A673 (cell line): ENCODE measurements at regions not wholly inside any gene's neighbourhood (a gene's known extent, or its start where the extent isn't known, plus 50 kb on each side); places are given as distances from the start of the nearest gene placed in this dataset.

Experiments used
- BruUV-seq: library from RNA; stranded (reverse); fragments of 400-500 nt; replicated peaks from 2 replicates; lab custom pipeline; 2021; lab: Mats Ljungman, UMichigan
- CTCF ChIA-PET: fragments of 300-600 bp; sonication (Branson Sonifier 250); formaldehyde crosslinking; loops from one replicate; lab custom pipeline; 2022; ENCODE audit warnings: antibody characterized with exemption; lab: Charles Lee
- POLR2A ChIA-PET: fragments of 300-600 bp; sonication (Branson Sonifier 250); formaldehyde crosslinking; loops from one replicate; lab custom pipeline; 2022; ENCODE audit warnings: antibody characterized with exemption; ENCODE audit not compliant: low non-redundant PET; lab: Charles Lee
- DNase-seq: peaks from one replicate; pipeline ENCODE4 v3.0.0-alpha.2; 2015; ENCODE audit warnings: low spot score
- H3K27ac ChIP-seq: fragments of 200-600 bp; sonication (generic); 2 replicates; pipeline ENCODE4 v1.5.1; 2016; ENCODE audit warnings: mixed run types, low read depth, mild to moderate bottlenecking, mixed read lengths, antibody characterized with exemption, low read length; ENCODE audit not compliant: poor library complexity, severe bottlenecking
- H3K27me3 ChIP-seq: fragments of 200-600 bp; sonication (generic); replicated peaks from 2 replicates; pipeline ENCODE4 v1.6.1; 2017; ENCODE audit warnings: mixed run types, low read depth, mild to moderate bottlenecking, mixed read lengths, antibody characterized with exemption, low read length; ENCODE audit not compliant: insufficient read depth, poor library complexity
- H3K36me3 ChIP-seq: fragments of 200-600 bp; sonication (generic); 2 replicates; pipeline ENCODE4 v1.6.1; 2016; ENCODE audit warnings: mixed run types, mild to moderate bottlenecking, mixed read lengths, antibody characterized with exemption, low read length; ENCODE audit not compliant: insufficient read depth, poor library complexity, severe bottlenecking
- H3K4me1 ChIP-seq: fragments of 200-600 bp; sonication (generic); 2 replicates; pipeline ENCODE4 v1.6.1; 2017; ENCODE audit warnings: mixed run types, mild to moderate bottlenecking, mixed read lengths, antibody characterized with exemption, low read length; ENCODE audit not compliant: insufficient read depth, poor library complexity, severe bottlenecking
- H3K4me3 ChIP-seq: fragments of 200-600 bp; sonication (generic); 2 replicates; pipeline ENCODE4 v1.5.1; 2016; ENCODE audit warnings: low read depth, mixed run types, mild to moderate bottlenecking, mixed read lengths, low read length; ENCODE audit not compliant: poor library complexity, severe bottlenecking
- H3K9me3 ChIP-seq: fragments of 200-600 bp; sonication (generic); 2 replicates; pipeline ENCODE4 v1.6.1; 2016; ENCODE audit warnings: mixed run types, low read depth, mild to moderate bottlenecking, mixed read lengths, antibody characterized with exemption, low read length; ENCODE audit not compliant: poor library complexity, severe bottlenecking
- CTCF ChIP-seq: fragments of 300-800, 200-600 bp; sonication (generic); conservative IDR thresholded peaks from 2 replicates; pipeline ENCODE4 v1.5.1; 2017; ENCODE audit warnings: low read depth, mild to moderate bottlenecking, antibody characterized with exemption, low read length, moderate library complexity, mixed read lengths
- EZH2 ChIP-seq: fragments of 200-600 bp; sonication (generic); IDR thresholded peaks from 2 replicates; pipeline ENCODE4 v1.6.1; 2017; ENCODE audit warnings: borderline replicate concordance, low read depth, mild to moderate bottlenecking, mixed read lengths, antibody characterized with exemption, low read length; ENCODE audit not compliant: poor library complexity, severe bottlenecking
- intact Hi-C: fragments of 100-400 bp; cut with micrococcal nuclease; formaldehyde crosslinking; loops from one replicate; pipeline ENCODE4 v1.10.0; 2022; ENCODE audit not compliant: unreplicated experiment

- no peaks in the 10 kb centered on the region for H3K4me1 ChIP-seq
- H3K27ac ChIP-seq, result no peak overlapping the region
- DNase-seq, result no peak
- TF ChIP-seq EZH2, result no peak
- TF ChIP-seq CTCF, result no peak
- ChIA-PET CTCF (no interaction called here), POLR2A (no interaction called here)
- no peaks in the 10 kb centered on the region for H3K9me3 ChIP-seq
- intact Hi-C loops, result no loop called here
- no peaks in the 10 kb centered on the region for H3K27me3 ChIP-seq
- no TSS peak for BruUV-seq
- H3K4me3 ChIP-seq, result no peak overlapping the region
- no peaks in the 10 kb centered on the region for H3K36me3 ChIP-seq
Measured at GRCh38 chr3:13705051-13705450, 156.1 kb downstream of the FBLN2 start.

GRCh38 chr3:13704174-13704573 is 155.2 kb downstream of the FBLN2 start:
- Histone ChIP-seq H3K27me3 (no peaks in the 10 kb centered on the region), H3K36me3 (no peaks in the 10 kb centered on the region), H3K27ac (no peak overlapping the region), H3K4me3 (no peak overlapping the region), H3K4me1 (no peaks in the 10 kb centered on the region), H3K9me3 (no peaks in the 10 kb centered on the region)
- POLR2A ChIA-PET, result no interaction called here
- no TSS peak for BruUV-seq
- intact Hi-C loops, result no loop called here
- no peak for TF ChIP-seq EZH2
- CTCF ChIA-PET, result no interaction called here
- DNase-seq, result no peak

GRCh38 chr3:13703071-13703470 is 154.1 kb downstream of the FBLN2 start:
- ChIA-PET POLR2A (no interaction called here), CTCF (no interaction called here)
- Histone ChIP-seq H3K27ac (no peak overlapping the region), H3K4me3 (no peak overlapping the region), H3K9me3 (no peaks in the 10 kb centered on the region), H3K27me3 (no peaks in the 10 kb centered on the region), H3K4me1 (no peaks in the 10 kb centered on the region), H3K36me3 (no peaks in the 10 kb centered on the region)
- no peak for DNase-seq
- TF ChIP-seq CTCF (no peak), EZH2 (no peak)
- intact Hi-C loops, result no loop called here
- no TSS peak for BruUV-seq

GRCh38 chr3:13702286-13702685 is 153.4 kb downstream of the FBLN2 start:
- no peaks in the 10 kb centered on the region for H3K9me3 ChIP-seq
- H3K27me3 ChIP-seq, result no peaks in the 10 kb centered on the region
- H3K36me3 ChIP-seq, result no peaks in the 10 kb centered on the region
- ChIA-PET CTCF (no interaction called here), POLR2A (no interaction called here)
- DNase-seq, result no peak
- TF ChIP-seq EZH2 (no peak), CTCF (no peak)
- H3K4me1 ChIP-seq, result no peaks in the 10 kb centered on the region
- intact Hi-C loops, result no loop called here
- BruUV-seq, result no TSS peak
- H3K4me3 ChIP-seq, result no peak overlapping the region
- H3K27ac ChIP-seq, result no peak overlapping the region
